NCI-H2107 treated with DMSO at 0.1 percent for 48 hours (cell line): ENCODE measurements at regions not wholly inside any gene's neighbourhood (a gene's known extent, or its start where the extent isn't known, plus 50 kb on each side); places are given as distances from the start of the nearest gene placed in this dataset.
A peak's percentile ranks its signal among the peaks of the same experiment; 100 is the strongest.

Experiments used
- DNase-seq: peaks from one replicate; lab custom pipeline; 2025; ENCODE audit not compliant: unreplicated experiment; lab: John Stamatoyannopoulos, UW

- no peak for DNase-seq
These were observed 646.7 kb upstream of the CDH2 start for GRCh38 chr18:28823506-28824182.

GRCh38 chr18:28820353-28820752 lies 643.4 kb upstream of the CDH2 start:
- no peak for DNase-seq

GRCh38 chr18:28816155-28816554 lies 639.2 kb upstream of the CDH2 start:
- no peak for DNase-seq

- DNase-seq: no peak
These were observed 637.4 kb upstream of the CDH2 start for GRCh38 chr18:28814365-28814764.

GRCh38 chr18:28808373-28808772 lies 631.4 kb upstream of the CDH2 start:
- DNase-seq: no peak

GRCh38 chr18:28805491-28805890 lies 628.6 kb upstream of the CDH2 start:
- no peak for DNase-seq

- DNase-seq: no peak
These were observed 627.7 kb upstream of the CDH2 start for GRCh38 chr18:28804512-28805202.

- DNase-seq: no peak
These were observed 625.6 kb upstream of the CDH2 start for GRCh38 chr18:28802546-28802945.

GRCh38 chr18:28801876-28802275 lies 624.9 kb upstream of the CDH2 start:
- DNase-seq: no peak

GRCh38 chr18:28794459-28795245 lies 617.7 kb upstream of the CDH2 start:
- no peak for DNase-seq

- DNase-seq: no peak
These were observed 617.0 kb upstream of the CDH2 start for GRCh38 chr18:28793901-28794300.

- peak; percentile 38 for DNase-seq
These were observed 615.6 kb upstream of the CDH2 start for GRCh38 chr18:28792404-28793086.

GRCh38 chr18:28791101-28791500 lies 614.2 kb upstream of the CDH2 start:
- no peak for DNase-seq

GRCh38 chr18:28789502-28789901 lies 612.6 kb upstream of the CDH2 start:
- no peak for DNase-seq

- no peak for DNase-seq
These were observed 610.0 kb upstream of the CDH2 start for GRCh38 chr18:28786926-28787325.

GRCh38 chr18:28781616-28782362 lies 604.9 kb upstream of the CDH2 start:
- DNase-seq: no peak

- DNase-seq: no peak
These were observed 601.8 kb upstream of the CDH2 start for GRCh38 chr18:28778706-28779105.

GRCh38 chr18:28777756-28778155 lies 600.8 kb upstream of the CDH2 start:
- DNase-seq: no peak

- DNase-seq: no peak
These were observed 594.9 kb upstream of the CDH2 start for GRCh38 chr18:28771849-28772248.
